ENCODE measurements at regions not wholly inside any gene's neighbourhood (a gene's known extent, or its start where the extent isn't known, plus 50 kb on each side); places are given as distances from the start of the nearest gene placed in this dataset.

GRCh38 chr5:60014331-60014730 lies 120.8 kb upstream of the PDE4D start:
- no peak for TF ChIP-seq CTCF (conservative IDR thresholded peaks at IDR 0.05; ENCODE audit: low read length)
- no peak for DNase-seq (ENCODE audit: low read depth)
- H3K4me3 ChIP-seq (ENCODE audit: low read length): no peak overlapping the region

DNA sequence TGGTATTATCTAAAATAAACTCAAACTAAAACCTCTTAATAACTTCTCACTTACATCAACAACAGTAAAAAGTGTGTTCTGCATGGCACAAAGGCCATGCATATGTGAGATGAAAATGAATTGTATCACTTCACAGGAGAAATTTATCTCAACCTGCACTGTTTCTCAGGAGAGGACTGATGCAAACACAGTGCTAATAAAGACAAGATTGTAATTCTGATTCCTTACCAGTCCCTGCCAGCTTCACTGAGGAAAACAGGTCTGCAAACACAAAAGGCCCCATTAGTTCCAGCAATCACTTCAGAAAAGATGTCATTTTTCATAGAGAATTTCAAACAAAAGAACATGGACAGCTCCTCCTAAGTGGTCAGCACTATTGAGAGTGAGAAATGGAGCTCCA lies 117.3 kb upstream of the PDE4D start:
- DNase-seq (ENCODE audit: low read depth): no peak
- TF ChIP-seq CTCF (conservative IDR thresholded peaks at IDR 0.05; ENCODE audit: low read length): no peak
- no peak overlapping the region for H3K4me3 ChIP-seq (ENCODE audit: low read length)

- no peak; the same call in 1 of the 2 replicates for TF ChIP-seq CTCF (conservative IDR thresholded peaks at IDR 0.05; ENCODE audit: low read length)
- no peak for DNase-seq (ENCODE audit: low read depth)
- H3K4me3 ChIP-seq (ENCODE audit: low read length): no peak overlapping the region
These were observed 116.8 kb upstream of the PDE4D start for GRCh38 chr5:60010328-60010727.

GRCh38 chr5:60007729-60008128 lies 114.2 kb upstream of the PDE4D start:
- no peak for TF ChIP-seq CTCF (conservative IDR thresholded peaks at IDR 0.05; ENCODE audit: low read length)

DNA sequence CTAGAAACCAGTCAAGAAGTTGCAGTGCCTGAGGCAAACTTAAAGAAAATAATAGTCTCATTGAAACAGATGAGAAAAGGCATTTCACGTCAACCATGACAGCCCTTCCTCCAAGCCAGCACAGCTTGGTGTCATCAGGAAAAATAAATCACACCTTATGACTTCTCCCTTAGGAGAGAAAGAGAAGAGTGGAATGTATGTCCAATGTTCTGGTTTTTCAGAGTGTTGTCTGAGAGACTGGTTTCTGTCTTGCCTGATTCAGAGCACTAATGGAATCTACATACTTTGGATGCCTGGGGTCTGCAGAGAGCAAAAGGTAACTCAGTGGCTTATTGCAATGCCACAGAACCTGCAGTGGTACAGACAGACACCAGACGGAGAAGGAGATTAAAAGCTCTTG lies 105.5 kb upstream of the PDE4D start:
- TF ChIP-seq CTCF (conservative IDR thresholded peaks at IDR 0.05; ENCODE audit: low read length): no peak
- no peak overlapping the region for H3K4me3 ChIP-seq (ENCODE audit: low read length)
- peak; percentile 4 for DNase-seq (ENCODE audit: low read depth)

More at GRCh38 chr5:60007729-60008128, 114.2 kb upstream of the PDE4D start:
- H3K4me3 ChIP-seq (ENCODE audit: low read length): no peak overlapping the region
- DNase-seq (ENCODE audit: low read depth): no peak

DNA sequence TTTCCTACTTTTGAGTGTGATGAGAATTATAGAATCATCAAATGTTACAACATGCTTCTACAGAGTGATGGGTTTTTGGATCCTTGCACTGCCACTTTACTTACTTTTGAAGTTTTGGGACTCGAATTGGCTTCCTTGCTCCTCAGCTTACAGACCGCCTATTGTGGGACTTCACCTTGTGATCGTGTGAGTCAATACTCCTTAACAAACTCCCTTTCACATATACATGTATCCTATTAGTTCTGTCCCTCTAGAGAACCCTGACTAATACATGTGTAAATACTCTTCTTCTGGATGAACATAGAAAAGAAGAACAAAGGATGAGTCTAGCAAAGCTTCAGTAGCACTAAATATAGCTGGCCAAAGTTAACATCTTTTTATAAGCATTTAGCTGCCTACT lies 98.7 kb upstream of the PDE4D start:
- H3K4me3 ChIP-seq (ENCODE audit: low read length): no peak overlapping the region
- no peak for TF ChIP-seq CTCF (conservative IDR thresholded peaks at IDR 0.05; ENCODE audit: low read length)
- no peak for DNase-seq (ENCODE audit: low read depth)

- TF ChIP-seq CTCF (conservative IDR thresholded peaks at IDR 0.05; ENCODE audit: low read length): no peak
- no peak for DNase-seq (ENCODE audit: low read depth)
- no peak overlapping the region for H3K4me3 ChIP-seq (ENCODE audit: low read length)
These were observed 94.9 kb upstream of the PDE4D start for GRCh38 chr5:59988396-59988795.

Data from AG10803 (cell line).